ENCODE measurements at regions not wholly inside any gene's neighbourhood (a gene's known extent, or its start where the extent isn't known, plus 50 kb on each side); places are given as distances from the start of the nearest gene placed in this dataset.

- no peak for TF ChIP-seq EZH2phosphoT487 (conservative IDR thresholded peaks at IDR 0.05; ENCODE audit: low read length)
- TF ChIP-seq, protein P1, sequence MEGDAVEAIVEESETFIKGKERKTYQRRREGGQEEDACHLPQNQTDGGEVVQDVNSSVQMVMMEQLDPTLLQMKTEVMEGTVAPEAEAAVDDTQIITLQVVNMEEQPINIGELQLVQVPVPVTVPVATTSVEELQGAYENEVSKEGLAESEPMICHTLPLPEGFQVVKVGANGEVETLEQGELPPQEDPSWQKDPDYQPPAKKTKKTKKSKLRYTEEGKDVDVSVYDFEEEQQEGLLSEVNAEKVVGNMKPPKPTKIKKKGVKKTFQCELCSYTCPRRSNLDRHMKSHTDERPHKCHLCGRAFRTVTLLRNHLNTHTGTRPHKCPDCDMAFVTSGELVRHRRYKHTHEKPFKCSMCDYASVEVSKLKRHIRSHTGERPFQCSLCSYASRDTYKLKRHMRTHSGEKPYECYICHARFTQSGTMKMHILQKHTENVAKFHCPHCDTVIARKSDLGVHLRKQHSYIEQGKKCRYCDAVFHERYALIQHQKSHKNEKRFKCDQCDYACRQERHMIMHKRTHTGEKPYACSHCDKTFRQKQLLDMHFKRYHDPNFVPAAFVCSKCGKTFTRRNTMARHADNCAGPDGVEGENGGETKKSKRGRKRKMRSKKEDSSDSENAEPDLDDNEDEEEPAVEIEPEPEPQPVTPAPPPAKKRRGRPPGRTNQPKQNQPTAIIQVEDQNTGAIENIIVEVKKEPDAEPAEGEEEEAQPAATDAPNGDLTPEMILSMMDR (IDR thresholded peaks at IDR 0.05; ENCODE audit: insufficient read depth, low read length, poor library complexity, severe bottlenecking): no peak
- Histone ChIP-seq H3K9ac (ENCODE audit: low read length) (no peak overlapping the region), H3K4me3 (ENCODE audit: insufficient read depth, low read length, poor library complexity, severe bottlenecking) (no peak overlapping the region), H3K27ac (ENCODE audit: low read depth, low read length) (no peak overlapping the region), H3F3A (ENCODE audit: insufficient read depth) (no peaks in the 10 kb centered on the region), H3K27me3 (ENCODE audit: low read length) (0 out of 2 replicates have a peak, but pooled peaks cover under 1% of the 10 kb centered on the region), H3K79me2 (ENCODE audit: insufficient read depth, low read length) (no peaks in the 10 kb centered on the region), H3K36me3 (ENCODE audit: low read length) (no peaks in the 10 kb centered on the region), H4K20me1 (ENCODE audit: low read depth, low read length) (no peaks in the 10 kb centered on the region), H3K4me2 (ENCODE audit: low read depth, low read length, poor library complexity, severe bottlenecking) (no peak overlapping the region), H3K9me2 (replicated peaks; ENCODE audit: insufficient read depth, low read length) (no peaks in the 10 kb centered on the region), H3K9me3 (ENCODE audit: insufficient read depth, low read length) (no peaks in the 10 kb centered on the region), H2AFZ (ENCODE audit: low read depth, low read length, severe bottlenecking) (no peak overlapping the region)
Measured at GRCh38 chr10:8327140-8327423, 272.6 kb downstream of the GATA3 start.

DNA sequence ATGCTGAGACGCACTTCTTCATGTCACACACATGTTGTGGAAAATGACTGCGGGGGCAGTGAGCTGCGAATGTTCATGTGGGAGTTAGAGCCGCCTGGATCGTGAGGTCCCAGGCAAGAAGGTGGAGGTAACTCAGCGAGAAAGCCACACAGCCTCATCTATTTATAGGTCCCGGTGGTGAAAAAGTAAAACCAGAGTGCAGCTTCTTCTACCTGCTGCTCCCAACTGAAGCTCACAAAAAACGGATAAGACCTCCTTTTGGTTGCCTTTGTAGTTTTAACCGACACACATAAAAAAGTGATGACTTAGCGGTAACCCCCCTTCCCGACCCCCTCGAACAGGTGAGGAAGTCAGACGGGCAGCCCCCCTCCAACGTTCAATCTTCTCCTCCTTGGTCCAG, 276.9 kb downstream of the GATA3 start:
- Histone ChIP-seq H3K4me3 (ENCODE audit: insufficient read depth, low read length, poor library complexity, severe bottlenecking) (no peak overlapping the region), H3K79me2 (ENCODE audit: insufficient read depth, low read length) (no peaks in the 10 kb centered on the region), H3K9me2 (replicated peaks; ENCODE audit: insufficient read depth, low read length) (no peaks in the 10 kb centered on the region), H3K9me3 (ENCODE audit: insufficient read depth, low read length) (no peaks in the 10 kb centered on the region), H3K27me3 (ENCODE audit: low read length) (no peaks in the 10 kb centered on the region), H2AFZ (ENCODE audit: low read depth, low read length, severe bottlenecking) (no peak overlapping the region), H3F3A (ENCODE audit: insufficient read depth) (no peaks in the 10 kb centered on the region), H3K27ac (ENCODE audit: low read depth, low read length) (no peak overlapping the region), H4K20me1 (ENCODE audit: low read depth, low read length) (no peaks in the 10 kb centered on the region), H3K9ac (ENCODE audit: low read length) (no peak overlapping the region), H3K36me3 (ENCODE audit: low read length) (no peaks in the 10 kb centered on the region), H3K4me2 (ENCODE audit: low read depth, low read length, poor library complexity, severe bottlenecking) (no peak overlapping the region)
- TF ChIP-seq, protein P1 (IDR thresholded peaks at IDR 0.05; ENCODE audit: insufficient read depth, low read length, poor library complexity, severe bottlenecking): no peak
- no peak for TF ChIP-seq EZH2phosphoT487 (conservative IDR thresholded peaks at IDR 0.05; ENCODE audit: low read length)

- Histone ChIP-seq H3K27me3 (ENCODE audit: low read length) (no peaks in the 10 kb centered on the region), H3F3A (ENCODE audit: insufficient read depth) (no peaks in the 10 kb centered on the region), H3K9me3 (ENCODE audit: insufficient read depth, low read length) (no peaks in the 10 kb centered on the region), H3K4me3 (ENCODE audit: insufficient read depth, low read length, poor library complexity, severe bottlenecking) (no peak overlapping the region), H2AFZ (ENCODE audit: low read depth, low read length, severe bottlenecking) (no peak overlapping the region), H4K20me1 (ENCODE audit: low read depth, low read length) (no peaks in the 10 kb centered on the region), H3K9me2 (replicated peaks; ENCODE audit: insufficient read depth, low read length) (no peaks in the 10 kb centered on the region), H3K9ac (ENCODE audit: low read length) (no peak overlapping the region), H3K79me2 (ENCODE audit: insufficient read depth, low read length) (no peaks in the 10 kb centered on the region), H3K4me2 (ENCODE audit: low read depth, low read length, poor library complexity, severe bottlenecking) (peak overlapping the region; percentile 14), H3K27ac (ENCODE audit: low read depth, low read length) (no peak overlapping the region), H3K36me3 (ENCODE audit: low read length) (no peaks in the 10 kb centered on the region)
- TF ChIP-seq, protein P1 (IDR thresholded peaks at IDR 0.05; ENCODE audit: insufficient read depth, low read length, poor library complexity, severe bottlenecking): no peak
- no peak for TF ChIP-seq EZH2phosphoT487 (conservative IDR thresholded peaks at IDR 0.05; ENCODE audit: low read length)
Measured at GRCh38 chr10:8331896-8332729, 277.6 kb downstream of the GATA3 start.
